ENCODE measurements at regions not wholly inside any gene's neighbourhood (a gene's known extent, or its start where the extent isn't known, plus 50 kb on each side); places are given as distances from the start of the nearest gene placed in this dataset.

DNA sequence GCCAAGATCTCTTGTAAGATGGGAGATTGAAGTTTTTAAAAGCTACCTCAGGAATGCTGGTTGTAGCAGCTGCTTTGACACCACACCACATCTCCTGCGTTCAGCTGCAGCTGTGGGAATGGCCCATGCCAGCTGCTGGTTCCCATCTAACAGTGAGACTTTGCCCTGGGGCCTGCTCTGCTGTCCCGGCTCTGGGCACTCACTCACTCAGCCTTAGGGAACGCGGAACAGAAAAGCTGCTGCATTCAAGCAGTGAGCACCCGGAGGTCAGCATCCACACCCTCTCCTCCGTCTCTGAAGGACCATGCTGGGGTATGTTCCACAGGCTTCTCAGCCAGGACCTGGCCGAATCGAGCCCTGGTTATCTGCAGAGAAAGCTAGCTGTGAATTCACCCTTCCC lies 197.1 kb upstream of the CXCL12 start:
- no peak overlapping the region for H4K91ac ChIP-seq (ENCODE audit: low read length)
- H2AFZ ChIP-seq (ENCODE audit: low read depth, low read length), result no peak overlapping the region
- H3K4me2 ChIP-seq (ENCODE audit: low read length, poor library complexity, severe bottlenecking), result no peak overlapping the region
- H4K8ac ChIP-seq (ENCODE audit: low read length), result no peak overlapping the region
- no peaks in the 10 kb centered on the region for H3K4me1 ChIP-seq (ENCODE audit: control insufficient read depth, insufficient read depth, low read depth, low read length)
- no peak overlapping the region for H3K4me3 ChIP-seq (ENCODE audit: insufficient read depth in 1 of 2, low read depth in 1 of 2, low read length in 2 of 2)
- no peaks in the 10 kb centered on the region for H3K27me3 ChIP-seq (ENCODE audit: control insufficient read depth in 1 of 2, insufficient read depth in 1 of 2, low read length in 2 of 2)
- H2BK5ac ChIP-seq (ENCODE audit: low read depth, low read length, poor library complexity, severe bottlenecking), result no peak overlapping the region
- H3K79me1 ChIP-seq (replicated peaks; ENCODE audit: low read length, poor library complexity, severe bottlenecking), result no peaks in the 10 kb centered on the region
- no peak overlapping the region for H3K23ac ChIP-seq (ENCODE audit: low read length in 2 of 2)
- H3K18ac ChIP-seq (ENCODE audit: low read depth in 1 of 2, low read length in 2 of 2), result no peak overlapping the region
- no peak overlapping the region for H2BK15ac ChIP-seq (ENCODE audit: low read depth, poor library complexity, severe bottlenecking)
- peak overlapping the region in 1 of 2 experiments; percentile 31 for H3K4ac ChIP-seq (ENCODE audit: low read depth in 1 of 2, low read length in 2 of 2)
- no peak overlapping the region for H2AK5ac ChIP-seq (ENCODE audit: low read length, severe bottlenecking)
- WGBS, result 81% methylated on average over 8 of the region's 8 CpGs
- DNase-seq, result no peak
- peak overlapping the region; percentile 28 for H3K9ac ChIP-seq (ENCODE audit: low read length)
- H2BK120ac ChIP-seq (ENCODE audit: low read depth, low read length), result no peak overlapping the region
- no peak overlapping the region for H3K27ac ChIP-seq (ENCODE audit: low read length, poor library complexity, severe bottlenecking)
- H3K9me3 ChIP-seq (ENCODE audit: control insufficient read depth, low read length), result no peaks in the 10 kb centered on the region
- no peaks in the 10 kb centered on the region for H3K36me3 ChIP-seq (ENCODE audit: control insufficient read depth in 1 of 2, insufficient read depth in 2 of 2, low read depth in 1 of 2, low read length in 2 of 2)
- H3K14ac ChIP-seq (ENCODE audit: low read length in 2 of 2), result no peak overlapping the region
- no peak overlapping the region for H2BK12ac ChIP-seq (ENCODE audit: low read length in 2 of 2)

DNA sequence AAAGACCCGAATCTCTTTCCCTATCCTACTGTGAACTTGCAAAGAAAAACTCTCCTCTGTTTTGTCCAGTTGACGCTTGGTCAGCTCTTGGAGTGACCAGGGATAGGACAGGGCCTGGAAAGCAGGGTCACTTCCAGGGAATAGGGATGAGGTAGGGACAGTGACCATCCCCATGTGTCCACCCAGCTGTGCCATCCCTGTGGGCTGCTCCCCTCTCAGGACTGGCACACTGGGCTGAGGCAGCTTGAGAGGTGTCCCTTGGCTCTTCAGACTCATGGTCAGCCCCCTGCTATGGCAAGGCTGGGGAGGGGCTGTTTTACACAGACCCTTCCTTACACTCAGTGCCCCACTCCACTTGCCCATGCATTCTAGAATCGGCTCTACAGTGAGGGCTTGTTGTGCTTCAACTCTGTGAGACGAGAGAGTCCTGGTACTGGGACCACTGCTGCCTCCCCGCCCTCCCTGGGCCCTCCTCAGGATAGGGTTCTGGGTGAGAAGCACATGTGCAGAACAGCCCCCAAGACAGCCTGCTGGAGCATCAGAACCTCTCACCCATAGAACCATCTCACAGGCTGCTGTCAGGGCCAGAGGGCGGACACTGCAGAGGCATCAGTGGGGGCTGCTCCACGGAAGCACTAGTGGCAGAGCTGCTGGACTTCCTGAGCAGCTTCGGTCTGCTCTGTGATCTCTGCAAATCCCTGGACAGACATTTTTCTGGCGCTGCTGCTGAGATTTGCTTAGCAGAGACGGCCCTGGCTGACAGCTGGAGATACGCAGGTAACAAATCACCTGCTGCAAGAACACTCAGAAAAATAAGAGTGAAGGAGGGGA lies 202.8 kb upstream of the CXCL12 start:
- WGBS, result 64% methylated on average over 11 of the region's 11 CpGs
- Histone ChIP-seq H2BK120ac (ENCODE audit: low read depth, low read length) (no peak overlapping the region), H3K4me1 (ENCODE audit: control insufficient read depth, insufficient read depth, low read depth, low read length) (peaks cover 2% of the 10 kb centered on the region), H3K4me2 (ENCODE audit: low read length, poor library complexity, severe bottlenecking) (no peak overlapping the region), H3K14ac (ENCODE audit: low read length in 2 of 2) (no peak overlapping the region), H2AK5ac (ENCODE audit: low read length, severe bottlenecking) (no peak overlapping the region), H3K23ac (ENCODE audit: low read length in 2 of 2) (no peak overlapping the region), H3K27me3 (ENCODE audit: control insufficient read depth in 1 of 2, insufficient read depth in 1 of 2, low read length in 2 of 2) (peaks cover 0 to 9% of the 10 kb centered on the region in 2 experiments), H3K79me1 (replicated peaks; ENCODE audit: low read length, poor library complexity, severe bottlenecking) (no peaks in the 10 kb centered on the region), H2BK12ac (ENCODE audit: low read length in 2 of 2) (no peak overlapping the region), H3K27ac (ENCODE audit: low read length, poor library complexity, severe bottlenecking) (no peak overlapping the region), H2BK15ac (ENCODE audit: low read depth, poor library complexity, severe bottlenecking) (no peak overlapping the region), H2AFZ (ENCODE audit: low read depth, low read length) (no peak overlapping the region), H3K9ac (ENCODE audit: low read length) (no peak overlapping the region), H3K36me3 (ENCODE audit: control insufficient read depth in 1 of 2, insufficient read depth in 2 of 2, low read depth in 1 of 2, low read length in 2 of 2) (no peaks in the 10 kb centered on the region), H4K91ac (ENCODE audit: low read length) (no peak overlapping the region), H4K8ac (ENCODE audit: low read length) (no peak overlapping the region), H3K9me3 (ENCODE audit: control insufficient read depth, low read length) (no peaks in the 10 kb centered on the region), H2BK5ac (ENCODE audit: low read depth, low read length, poor library complexity, severe bottlenecking) (no peak overlapping the region), H3K4me3 (ENCODE audit: insufficient read depth in 1 of 2, low read depth in 1 of 2, low read length in 2 of 2) (no peak overlapping the region), H3K18ac (ENCODE audit: low read depth in 1 of 2, low read length in 2 of 2) (no peak overlapping the region), H3K4ac (ENCODE audit: low read depth in 1 of 2, low read length in 2 of 2) (no peak overlapping the region)
- no peak for DNase-seq

DNA sequence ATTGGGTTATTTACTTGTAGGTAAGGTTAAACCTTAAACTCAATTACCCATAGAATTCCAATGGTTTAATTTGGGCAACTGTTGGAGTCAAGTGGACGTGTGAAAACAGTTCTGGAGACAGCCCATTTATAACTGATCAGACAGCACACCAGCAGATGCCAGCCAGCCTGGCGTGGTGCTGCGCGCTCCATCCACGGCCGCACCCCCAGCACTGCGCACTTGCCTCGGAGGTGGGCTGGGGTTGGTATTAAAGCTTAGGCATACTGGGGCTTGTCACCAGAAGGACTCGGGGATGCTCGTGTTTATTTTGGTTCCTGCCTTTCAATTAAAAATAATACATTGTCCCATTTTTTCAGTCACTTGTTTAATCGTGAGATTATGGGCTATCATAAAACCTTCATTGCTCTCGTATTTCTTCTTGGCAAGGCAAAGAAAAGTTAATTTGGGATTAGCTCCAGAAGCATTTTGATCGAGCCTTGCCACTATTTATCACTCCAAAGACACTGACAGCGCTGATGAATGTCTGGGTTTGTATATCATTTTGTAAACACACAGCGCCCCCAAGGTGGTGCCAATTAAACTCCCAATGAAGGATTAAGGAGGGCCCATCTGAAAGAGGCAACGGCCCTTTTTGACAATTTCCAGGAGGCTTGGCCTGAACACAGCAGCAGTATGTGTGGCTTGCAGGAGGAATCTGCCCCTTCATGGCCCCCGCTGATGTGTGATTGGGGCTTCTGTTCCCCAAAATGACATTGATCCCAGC lies 204.5 kb upstream of the CXCL12 start:
- Histone ChIP-seq H4K91ac (ENCODE audit: low read length) (no peak overlapping the region), H3K4ac (ENCODE audit: low read depth in 1 of 2, low read length in 2 of 2) (no peak overlapping the region), H3K36me3 (ENCODE audit: control insufficient read depth in 1 of 2, insufficient read depth in 2 of 2, low read depth in 1 of 2, low read length in 2 of 2) (no peaks in the 10 kb centered on the region), H2BK5ac (ENCODE audit: low read depth, low read length, poor library complexity, severe bottlenecking) (no peak overlapping the region), H2AK5ac (ENCODE audit: low read length, severe bottlenecking) (no peak overlapping the region), H3K4me1 (ENCODE audit: control insufficient read depth, insufficient read depth, low read depth, low read length) (peaks cover 4% of the 10 kb centered on the region), H3K9me3 (ENCODE audit: control insufficient read depth, low read length) (no peaks in the 10 kb centered on the region), H3K14ac (ENCODE audit: low read length in 2 of 2) (no peak overlapping the region), H3K4me3 (ENCODE audit: insufficient read depth in 1 of 2, low read depth in 1 of 2, low read length in 2 of 2) (no peak overlapping the region), H4K8ac (ENCODE audit: low read length) (no peak overlapping the region), H3K9ac (ENCODE audit: low read length) (no peak overlapping the region), H3K18ac (ENCODE audit: low read depth in 1 of 2, low read length in 2 of 2) (no peak overlapping the region), H3K27me3 (ENCODE audit: control insufficient read depth in 1 of 2, insufficient read depth in 1 of 2, low read length in 2 of 2) (peaks cover 0 to 20% of the 10 kb centered on the region in 2 experiments), H3K4me2 (ENCODE audit: low read length, poor library complexity, severe bottlenecking) (no peak overlapping the region), H3K23ac (ENCODE audit: low read length in 2 of 2) (no peak overlapping the region), H2BK120ac (ENCODE audit: low read depth, low read length) (no peak overlapping the region), H2BK12ac (ENCODE audit: low read length in 2 of 2) (no peak overlapping the region), H3K79me1 (replicated peaks; ENCODE audit: low read length, poor library complexity, severe bottlenecking) (no peaks in the 10 kb centered on the region), H2AFZ (ENCODE audit: low read depth, low read length) (no peak overlapping the region), H3K27ac (ENCODE audit: low read length, poor library complexity, severe bottlenecking) (no peak overlapping the region), H2BK15ac (ENCODE audit: low read depth, poor library complexity, severe bottlenecking) (no peak overlapping the region)
- WGBS, result 83% methylated on average over 16 of the region's 17 CpGs
- DNase-seq, result no peak

DNA sequence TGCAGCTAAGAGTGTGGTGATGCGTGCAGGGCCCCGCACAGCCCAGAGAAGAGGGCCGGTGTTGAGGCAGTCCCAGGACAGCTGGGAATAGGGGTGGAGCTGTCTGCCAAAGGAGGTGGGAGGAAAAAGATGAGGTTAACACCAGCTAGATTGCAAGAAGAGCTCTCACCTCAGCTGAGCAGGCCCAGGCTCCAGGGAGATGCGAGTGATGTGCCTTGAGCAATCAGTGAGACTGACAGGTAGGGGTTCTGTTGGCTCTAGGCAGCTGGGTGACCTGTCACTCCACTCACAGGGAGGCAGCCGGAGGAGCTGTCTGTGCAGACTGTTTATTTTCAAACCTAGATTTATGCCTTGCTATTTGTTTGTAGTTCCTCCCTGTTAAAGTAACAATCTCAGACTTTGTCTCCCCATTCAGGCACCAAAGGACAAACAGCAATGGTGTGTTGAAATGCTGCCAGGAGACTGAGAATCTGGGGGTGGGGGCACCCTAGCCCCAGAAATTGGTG lies 205.1 kb upstream of the CXCL12 start:
- WGBS, result 73% methylated on average over 4 of the region's 5 CpGs
- Histone ChIP-seq H3K4me3 (ENCODE audit: insufficient read depth in 1 of 2, low read depth in 1 of 2, low read length in 2 of 2) (no peak overlapping the region), H4K91ac (ENCODE audit: low read length) (no peak overlapping the region), H3K27ac (ENCODE audit: low read length, poor library complexity, severe bottlenecking) (no peak overlapping the region), H2BK15ac (ENCODE audit: low read depth, poor library complexity, severe bottlenecking) (no peak overlapping the region), H3K4me1 (ENCODE audit: control insufficient read depth, insufficient read depth, low read depth, low read length) (peaks cover 4% of the 10 kb centered on the region), H4K8ac (ENCODE audit: low read length) (no peak overlapping the region), H3K36me3 (ENCODE audit: control insufficient read depth in 1 of 2, insufficient read depth in 2 of 2, low read depth in 1 of 2, low read length in 2 of 2) (no peaks in the 10 kb centered on the region), H3K4me2 (ENCODE audit: low read length, poor library complexity, severe bottlenecking) (no peak overlapping the region), H2BK5ac (ENCODE audit: low read depth, low read length, poor library complexity, severe bottlenecking) (no peak overlapping the region), H3K18ac (ENCODE audit: low read depth in 1 of 2, low read length in 2 of 2) (no peak overlapping the region), H3K4ac (ENCODE audit: low read depth in 1 of 2, low read length in 2 of 2) (no peak overlapping the region), H2BK12ac (ENCODE audit: low read length in 2 of 2) (no peak overlapping the region), H3K27me3 (ENCODE audit: control insufficient read depth in 1 of 2, insufficient read depth in 1 of 2, low read length in 2 of 2) (peaks cover 0 to 25% of the 10 kb centered on the region in 2 experiments), H2AFZ (ENCODE audit: low read depth, low read length) (no peak overlapping the region), H2AK5ac (ENCODE audit: low read length, severe bottlenecking) (no peak overlapping the region), H3K9me3 (ENCODE audit: control insufficient read depth, low read length) (no peaks in the 10 kb centered on the region), H3K14ac (ENCODE audit: low read length in 2 of 2) (no peak overlapping the region), H3K9ac (ENCODE audit: low read length) (no peak overlapping the region), H3K23ac (ENCODE audit: low read length in 2 of 2) (no peak overlapping the region), H3K79me1 (replicated peaks; ENCODE audit: low read length, poor library complexity, severe bottlenecking) (no peaks in the 10 kb centered on the region), H2BK120ac (ENCODE audit: low read depth, low read length) (no peak overlapping the region)
- DNase-seq, result no peak

Measured in mesenchymal stem cell (in vitro differentiated cells and primary cell).